ENCODE measurements at regions not wholly inside any gene's neighbourhood (a gene's known extent, or its start where the extent isn't known, plus 50 kb on each side); places are given as distances from the start of the nearest gene placed in this dataset.

GRCh38 chr2:62573137-62573731, 67.2 kb upstream of the TMEM17 start:
- Histone ChIP-seq H3K9ac (no peak overlapping the region), H3K36me3 (ENCODE audit: control insufficient read depth, insufficient read depth, low read length) (no peaks in the 10 kb centered on the region), H2AFZ (no peak overlapping the region), H3K27ac (no peak overlapping the region), H3K4me1 (no peaks in the 10 kb centered on the region), H3K4me3 (ENCODE audit: low read depth, low read length) (no peak overlapping the region), H3K79me2 (no peaks in the 10 kb centered on the region), H3K4me2 (ENCODE audit: low read length) (no peak overlapping the region), H3K9me3 (ENCODE audit: control insufficient read depth, low read length) (no peaks in the 10 kb centered on the region), H3K27me3 (ENCODE audit: control insufficient read depth, insufficient read depth, low read length) (no peaks in the 10 kb centered on the region)
- TF ChIP-seq, protein P1, sequence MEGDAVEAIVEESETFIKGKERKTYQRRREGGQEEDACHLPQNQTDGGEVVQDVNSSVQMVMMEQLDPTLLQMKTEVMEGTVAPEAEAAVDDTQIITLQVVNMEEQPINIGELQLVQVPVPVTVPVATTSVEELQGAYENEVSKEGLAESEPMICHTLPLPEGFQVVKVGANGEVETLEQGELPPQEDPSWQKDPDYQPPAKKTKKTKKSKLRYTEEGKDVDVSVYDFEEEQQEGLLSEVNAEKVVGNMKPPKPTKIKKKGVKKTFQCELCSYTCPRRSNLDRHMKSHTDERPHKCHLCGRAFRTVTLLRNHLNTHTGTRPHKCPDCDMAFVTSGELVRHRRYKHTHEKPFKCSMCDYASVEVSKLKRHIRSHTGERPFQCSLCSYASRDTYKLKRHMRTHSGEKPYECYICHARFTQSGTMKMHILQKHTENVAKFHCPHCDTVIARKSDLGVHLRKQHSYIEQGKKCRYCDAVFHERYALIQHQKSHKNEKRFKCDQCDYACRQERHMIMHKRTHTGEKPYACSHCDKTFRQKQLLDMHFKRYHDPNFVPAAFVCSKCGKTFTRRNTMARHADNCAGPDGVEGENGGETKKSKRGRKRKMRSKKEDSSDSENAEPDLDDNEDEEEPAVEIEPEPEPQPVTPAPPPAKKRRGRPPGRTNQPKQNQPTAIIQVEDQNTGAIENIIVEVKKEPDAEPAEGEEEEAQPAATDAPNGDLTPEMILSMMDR (IDR thresholded peaks at IDR 0.05): no peak

GRCh38 chr2:62570861-62571698, 65.1 kb upstream of the TMEM17 start:
- no peaks in the 10 kb centered on the region for H3K9me3 ChIP-seq (ENCODE audit: control insufficient read depth, low read length)
- TF ChIP-seq, protein P1 (IDR thresholded peaks at IDR 0.05): no peak
- H3K9ac ChIP-seq: no peak overlapping the region
- H2AFZ ChIP-seq: peak overlapping the region; percentile 55
- H3K27ac ChIP-seq: no peak overlapping the region
- peak overlapping the region; percentile 72 for H3K4me2 ChIP-seq (ENCODE audit: low read length)
- no peaks in the 10 kb centered on the region for H3K4me1 ChIP-seq
- no peaks in the 10 kb centered on the region for H3K36me3 ChIP-seq (ENCODE audit: control insufficient read depth, insufficient read depth, low read length)
- no peaks in the 10 kb centered on the region for H3K79me2 ChIP-seq
- H3K4me3 ChIP-seq (ENCODE audit: low read depth, low read length): no peak overlapping the region
- no peaks in the 10 kb centered on the region for H3K27me3 ChIP-seq (ENCODE audit: control insufficient read depth, insufficient read depth, low read length)

- Histone ChIP-seq H3K4me1 (no peaks in the 10 kb centered on the region), H3K36me3 (ENCODE audit: control insufficient read depth, insufficient read depth, low read length) (no peaks in the 10 kb centered on the region), H3K4me3 (ENCODE audit: low read depth, low read length) (no peak overlapping the region), H2AFZ (no peak overlapping the region), H3K4me2 (ENCODE audit: low read length) (no peak overlapping the region), H3K27me3 (ENCODE audit: control insufficient read depth, insufficient read depth, low read length) (no peaks in the 10 kb centered on the region), H3K9me3 (ENCODE audit: control insufficient read depth, low read length) (no peaks in the 10 kb centered on the region), H3K79me2 (no peaks in the 10 kb centered on the region), H3K9ac (no peak overlapping the region), H3K27ac (no peak overlapping the region)
- TF ChIP-seq, protein P1 (IDR thresholded peaks at IDR 0.05): no peak
These were observed 64.2 kb upstream of the TMEM17 start for GRCh38 chr2:62569907-62570841.

DNA sequence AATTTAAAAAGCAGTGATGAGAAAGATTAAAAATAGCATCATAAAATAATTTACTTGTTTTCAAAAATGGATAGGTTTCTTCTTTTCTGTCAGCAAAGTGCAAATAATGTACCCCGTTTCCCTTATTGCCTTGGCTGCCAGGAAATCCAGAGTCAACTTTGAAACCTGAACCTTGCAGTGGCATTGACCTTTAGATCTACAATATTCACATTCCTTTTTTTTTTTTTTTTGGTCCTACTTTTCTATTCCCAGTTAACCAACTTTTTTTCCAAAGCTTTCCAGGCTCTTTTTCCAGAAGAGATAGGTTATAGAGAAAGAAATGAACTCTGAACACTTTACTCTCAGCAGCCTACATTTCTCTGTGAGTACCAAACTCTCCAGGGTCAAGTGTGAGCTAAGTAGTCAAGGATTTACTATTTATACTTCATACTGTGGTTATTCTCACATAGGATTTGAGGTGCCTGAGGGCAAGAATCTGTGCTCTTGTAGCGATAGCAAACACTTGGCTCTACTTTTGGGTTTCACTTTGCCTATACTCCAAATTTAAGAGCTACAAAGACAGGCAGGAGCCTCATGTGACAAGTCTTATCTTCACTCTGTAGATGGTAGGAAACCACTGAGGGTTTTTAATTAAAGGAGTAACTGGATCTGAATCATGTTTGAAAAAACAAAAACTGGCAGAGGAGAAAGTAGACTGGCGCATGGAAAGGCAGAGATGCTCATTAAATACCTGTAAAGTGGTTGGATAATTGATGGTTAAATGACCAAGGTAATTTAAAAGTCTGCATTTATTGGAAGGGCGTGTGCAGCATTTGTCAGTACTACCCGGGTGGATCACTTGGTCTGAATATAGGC, 63.2 kb upstream of the TMEM17 start:
- no peak overlapping the region for H3K27ac ChIP-seq
- no peaks in the 10 kb centered on the region for H3K79me2 ChIP-seq
- H3K4me3 ChIP-seq (ENCODE audit: low read depth, low read length): no peak overlapping the region
- no peak overlapping the region for H3K4me2 ChIP-seq (ENCODE audit: low read length)
- H2AFZ ChIP-seq: no peak overlapping the region
- no peak overlapping the region for H3K9ac ChIP-seq
- no peaks in the 10 kb centered on the region for H3K4me1 ChIP-seq
- H3K9me3 ChIP-seq (ENCODE audit: control insufficient read depth, low read length): no peaks in the 10 kb centered on the region
- TF ChIP-seq, protein P1 (IDR thresholded peaks at IDR 0.05): no peak
- no peaks in the 10 kb centered on the region for H3K27me3 ChIP-seq (ENCODE audit: control insufficient read depth, insufficient read depth, low read length)
- H3K36me3 ChIP-seq (ENCODE audit: control insufficient read depth, insufficient read depth, low read length): no peaks in the 10 kb centered on the region
